Right lobe of liver (tissue), 6 donors: ENCODE measurements at regions not wholly inside any gene's neighbourhood (a gene's known extent, or its start where the extent isn't known, plus 50 kb on each side); places are given as distances from the start of the nearest gene placed in this dataset.

Experiments
- ATAC-seq, 4 donors: fragments of 200-7000 bp; cut with Tn5 transposase; one replicate each; pipeline ENCODE4 v1.9.1; 2020; ENCODE audit warnings: mild to moderate bottlenecking in 4 of 4, moderate library complexity in 4 of 4
- DNase-seq, 3 donors: peaks; one replicate each; pipeline ENCODE4 v3.0.0-alpha.2; 2020
- H3K27ac ChIP-seq, 3 donors: fragments of 200-600 bp; one replicate each; pipeline ENCODE4 v1.8.0; 2022
- H3K27me3 ChIP-seq, 2 donors: fragments of 200-600 bp; one replicate each; pipeline ENCODE4 v1.8.0; 2022
- H3K36me3 ChIP-seq, 4 donors: fragments of 200-600 bp; sonication (generic) in 1 of 4; one replicate each; pipeline versions ENCODE4 v1.5.1 to v1.8.0; 2017 to 2022; ENCODE audit warnings: control low read depth in 1 of 4
- H3K4me1 ChIP-seq, 4 donors: fragments of 200-600 bp; sonication (generic) in 1 of 4; one replicate each; pipeline versions ENCODE4 v1.5.1 to v1.8.0; 2017 to 2022; ENCODE audit warnings: control low read depth in 1 of 4
- H3K4me3 ChIP-seq, 3 donors: fragments of 200-600 bp; one replicate each; pipeline ENCODE4 v1.8.0; 2022
- H3K9me3 ChIP-seq, 4 donors: fragments of 200-600 bp; sonication (generic) in 1 of 4; one replicate each; pipeline versions ENCODE4 v1.5.1 to v1.8.0; 2017 to 2022; ENCODE audit warnings: control low read depth in 1 of 4
- CTCF ChIP-seq, 4 donors: fragments of 200-600 bp in 3 of 4; fragments of 450-650 bp in 1 of 4; IDR thresholded peaks; one replicate each; pipeline versions ENCODE4 v1.5.1 to v1.8.0; 2016 to 2022; ENCODE audit warnings: antibody characterized with exemption in 4 of 4, mild to moderate bottlenecking in 2 of 4
- POLR2A ChIP-seq: fragments of 450-650 bp; IDR thresholded peaks from one replicate; pipeline ENCODE4 v1.6.1; 2017; ENCODE audit warnings: antibody characterized with exemption, mild to moderate bottlenecking
- WGBS: methylation state at CpG from one replicate; pipeline ENCODE4 v1.1.6; 2018; ENCODE audit warnings: low coverage, low lambda C conversion rate; ENCODE audit not compliant: insufficient coverage; ENCODE audit errors: missing lambda C conversion rate; 5-methylcytosine and 5-hydroxymethylcytosine counted together
- intact Hi-C, 2 donors: fragments of 100-400 bp; cut with DNase I; formaldehyde crosslinking; loops; one replicate each; pipeline versions ENCODE4 v1.11.2 to v1.14.1; 2022
- donor health status: DM: no; HTN: yes; CAD: no.
- donor health status: DM: no; HTN: no; CAD: no.
- donor health status: DM: no; HTN: no; CAD: no.
- donor health status: DM: no; HTN: yes; CAD: no.
- donor health status: DM: no; HTN: yes; CAD: no.

GRCh38 chr6:166775180-166775922 is 148.3 kb upstream of the RPS6KA2 start:
- H3K27ac ChIP-seq = no peak overlapping the region
- no peak overlapping the region for H3K4me3 ChIP-seq
- H3K4me1 ChIP-seq = no peaks in the 10 kb centered on the region
- intact Hi-C loops = loop anchor here in 1 of 2 donors (10.0 kb wide), 1 partner anchor 369 kb away; no protein-coding TSS in a partner anchor
- TF ChIP-seq POLR2A = no peak
- peak; percentile 61 to 82 (median 80) for TF ChIP-seq CTCF (IDR thresholded peaks at IDR 0.05)
- H3K9me3 ChIP-seq = no peaks in the 10 kb centered on the region
- WGBS = 43% methylated on average over 20 of the region's 24 CpGs
- DNase-seq (peak in 1 of 3 donors; percentile 45), ATAC-seq (peak; percentile 70 to 83 (median 78))
- no peaks in the 10 kb centered on the region for H3K27me3 ChIP-seq
- H3K36me3 ChIP-seq = no peaks in the 10 kb centered on the region

- no peaks in the 10 kb centered on the region for H3K4me1 ChIP-seq
- no peak for TF ChIP-seq POLR2A
- TF ChIP-seq CTCF (IDR thresholded peaks at IDR 0.05) = no peak
- WGBS = 51% methylated on average over 12 of the region's 12 CpGs
- no peaks in the 10 kb centered on the region for H3K9me3 ChIP-seq
- intact Hi-C loops = loop anchor here in 1 of 2 donors (10.0 kb wide), 1 partner anchor 370 kb away; no protein-coding TSS in a partner anchor
- H3K27me3 ChIP-seq = no peaks in the 10 kb centered on the region
- H3K4me3 ChIP-seq = no peak overlapping the region
- no peak overlapping the region for H3K27ac ChIP-seq
- ATAC-seq = no peak
- no peak for DNase-seq
- H3K36me3 ChIP-seq = no peaks in the 10 kb centered on the region
Observed at GRCh38 chr6:166774770-166775169, 147.7 kb upstream of the RPS6KA2 start.

GRCh38 chr6:166774292-166774691 is 147.2 kb upstream of the RPS6KA2 start:
- Histone ChIP-seq H3K4me1 (no peaks in the 10 kb centered on the region), H3K9me3 (no peaks in the 10 kb centered on the region), H3K36me3 (no peaks in the 10 kb centered on the region), H3K27me3 (no peaks in the 10 kb centered on the region), H3K27ac (no peak overlapping the region), H3K4me3 (no peak overlapping the region)
- intact Hi-C loops = loop anchor here in 1 of 2 donors (10.0 kb wide), 1 partner anchor 371 kb away; no protein-coding TSS in a partner anchor
- no peak for ATAC-seq
- TF ChIP-seq CTCF (IDR thresholded peaks at IDR 0.05) (no peak), POLR2A (no peak)
- 27% methylated on average over 3 of the region's 8 CpGs for WGBS
- DNase-seq = no peak

GRCh38 chr6:166772518-166772917 is 145.5 kb upstream of the RPS6KA2 start:
- no peak overlapping the region for H3K27ac ChIP-seq
- TF ChIP-seq POLR2A = no peak
- TF ChIP-seq CTCF (IDR thresholded peaks at IDR 0.05) = peak in 1 of 4 donors; percentile 8
- intact Hi-C loops = loop anchor here in 1 of 2 donors (10.0 kb wide), 1 partner anchor 372 kb away; no protein-coding TSS in a partner anchor
- H3K36me3 ChIP-seq = no peaks in the 10 kb centered on the region
- no peaks in the 10 kb centered on the region for H3K9me3 ChIP-seq
- no peaks in the 10 kb centered on the region for H3K4me1 ChIP-seq
- DNase-seq = no peak
- WGBS = 62% methylated on average over 8 of the region's 8 CpGs
- ATAC-seq = no peak
- no peaks in the 10 kb centered on the region for H3K27me3 ChIP-seq
- no peak overlapping the region for H3K4me3 ChIP-seq
